SK-N-SH treated with all-trans-retinoic acid at 6 μM for 48 hours (cell line): ENCODE measurements at regions not wholly inside any gene's neighbourhood (a gene's known extent, or its start where the extent isn't known, plus 50 kb on each side); places are given as distances from the start of the nearest gene placed in this dataset.

Experiments used
- CREB5 ChIP-seq: fragments of 250-450 bp; sonication (Bioruptor Pico); IDR thresholded peaks from 2 replicates; pipeline ENCODE4 v1.5.1; 2020; ENCODE audit warnings: low read depth, mild to moderate bottlenecking, moderate library complexity
- PATZ1 ChIP-seq: fragments of 250-450 bp; sonication (Bioruptor Pico); IDR thresholded peaks from 2 replicates; pipeline ENCODE4 v1.8.0; 2020; ENCODE audit warnings: mild to moderate bottlenecking, moderate library complexity, borderline replicate concordance
- TSHZ2 ChIP-seq: fragments of 250-450 bp; sonication (Bioruptor Pico); IDR thresholded peaks from 2 replicates; pipeline ENCODE4 v1.5.0; 2020; ENCODE audit warnings: mild to moderate bottlenecking, moderate library complexity
- ZFP3 ChIP-seq: fragments of 250-450 bp; sonication (Bioruptor Pico); IDR thresholded peaks from 2 replicates; pipeline ENCODE4 v1.5.0; 2020; ENCODE audit warnings: mild to moderate bottlenecking, moderate library complexity
- ZNF565 ChIP-seq: fragments of 450-650 bp; formaldehyde crosslinking; conservative IDR thresholded peaks from 2 replicates; pipeline ENCODE4 v1.5.0; 2020; ENCODE audit warnings: low read depth, mild to moderate bottlenecking, moderate library complexity

- TF ChIP-seq CREB5 (CRISPR knock-in tag) = no peak
- no peak for TF ChIP-seq PATZ1
- no peak for TF ChIP-seq TSHZ2 (CRISPR knock-in tag)
- TF ChIP-seq ZFP3 (CRISPR knock-in tag) = no peak
- no peak for TF ChIP-seq ZNF565
These were observed 1130.5 kb downstream of the NCAM2 start for GRCh38 chr21:22128671-22129070.
